ENCODE measurements at regions not wholly inside any gene's neighbourhood (a gene's known extent, or its start where the extent isn't known, plus 50 kb on each side); places are given as distances from the start of the nearest gene placed in this dataset.

- Histone ChIP-seq H3K27me3 (ENCODE audit: low read depth) (no peaks in the 10 kb centered on the region), H3K4me1 (peaks cover 12% of the 10 kb centered on the region), H3K27ac (no peak overlapping the region), H3K4me3 (no peak overlapping the region), H3K36me3 (no peaks in the 10 kb centered on the region), H3K9me3 (no peaks in the 10 kb centered on the region)
- DNase-seq (no peak), ATAC-seq (peak in 1 of 2 donors; percentile 28)
- TF ChIP-seq CTCF (IDR thresholded peaks at IDR 0.05): no peak
- intact Hi-C loops (cut with DNase I): no loop called here
Measured at GRCh38 chr15:96047255-96047931, 283.1 kb upstream of the NR2F2 start.

DNA sequence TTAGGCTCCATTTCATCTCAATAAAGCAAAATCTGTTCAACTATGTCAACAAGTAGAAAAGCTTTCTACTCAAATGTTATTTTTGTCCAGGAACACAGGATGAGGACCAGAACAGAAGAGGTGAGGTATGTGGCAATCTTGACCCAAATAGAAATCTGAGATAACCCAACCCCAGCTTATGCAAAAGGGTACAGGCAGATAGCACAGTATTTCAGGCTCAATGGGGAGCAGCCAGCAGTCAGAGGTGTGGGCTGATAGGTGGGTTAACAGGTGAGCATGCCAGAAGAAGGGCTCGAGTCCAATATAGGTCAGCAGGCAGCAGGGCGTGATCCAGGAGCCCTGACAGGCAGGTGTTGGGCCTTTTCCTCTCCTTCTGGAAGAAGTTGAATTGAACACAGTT is 281.2 kb upstream of the NR2F2 start:
- intact Hi-C loops (cut with DNase I): no loop called here
- TF ChIP-seq CTCF (IDR thresholded peaks at IDR 0.05): no peak
- peaks cover 8% of the 10 kb centered on the region for H3K27me3 ChIP-seq (ENCODE audit: low read depth)
- H3K27ac ChIP-seq: no peak overlapping the region
- no peaks in the 10 kb centered on the region for H3K9me3 ChIP-seq
- no peak overlapping the region for H3K4me3 ChIP-seq
- no peak for DNase-seq
- H3K36me3 ChIP-seq: no peaks in the 10 kb centered on the region
- no peak for ATAC-seq
- H3K4me1 ChIP-seq: peaks cover 27% of the 10 kb centered on the region

DNA sequence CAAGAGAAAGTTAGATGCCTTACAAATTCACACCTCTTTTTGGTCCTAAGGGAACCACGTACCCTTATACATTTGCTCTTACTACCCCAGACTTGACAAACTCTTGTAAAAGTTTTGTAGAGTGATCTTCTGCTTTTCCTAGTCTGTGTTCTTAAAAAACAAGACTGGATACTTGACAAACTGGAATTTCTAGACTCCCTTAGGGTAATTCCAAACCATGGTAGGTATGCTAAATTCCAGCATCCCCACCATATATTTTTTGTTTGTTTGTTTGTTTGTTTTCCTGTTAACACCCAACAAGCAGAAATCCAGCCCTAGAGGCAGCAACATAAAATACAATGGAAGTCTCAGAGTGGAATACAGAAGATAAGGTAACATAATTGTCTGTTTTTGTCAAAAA is 280.7 kb upstream of the NR2F2 start:
- no peak for TF ChIP-seq CTCF (IDR thresholded peaks at IDR 0.05)
- ATAC-seq (no peak), DNase-seq (no peak)
- no peak overlapping the region for H3K4me3 ChIP-seq
- intact Hi-C loops (cut with DNase I): no loop called here
- no peaks in the 10 kb centered on the region for H3K36me3 ChIP-seq
- peaks cover 27% of the 10 kb centered on the region for H3K4me1 ChIP-seq
- H3K27ac ChIP-seq: no peak overlapping the region
- H3K9me3 ChIP-seq: no peaks in the 10 kb centered on the region
- H3K27me3 ChIP-seq (ENCODE audit: low read depth): peaks cover 8% of the 10 kb centered on the region

GRCh38 chr15:96051598-96051997 is 278.9 kb upstream of the NR2F2 start:
- Histone ChIP-seq H3K27me3 (ENCODE audit: low read depth) (peaks cover 8% of the 10 kb centered on the region), H3K4me1 (peaks cover 27% of the 10 kb centered on the region), H3K27ac (no peak overlapping the region), H3K36me3 (no peaks in the 10 kb centered on the region), H3K4me3 (no peak overlapping the region), H3K9me3 (no peaks in the 10 kb centered on the region)
- no peak for DNase-seq
- intact Hi-C loops (cut with DNase I): no loop called here
- ATAC-seq: no peak
- TF ChIP-seq CTCF (IDR thresholded peaks at IDR 0.05): no peak

- DNase-seq: no peak
- H3K27ac ChIP-seq: peak overlapping the region; percentile 20
- intact Hi-C loops (cut with DNase I): no loop called here
Measured at GRCh38 chr15:96052154-96052553, 278.3 kb upstream of the NR2F2 start.

More at GRCh38 chr15:96052154-96052553, 278.3 kb upstream of the NR2F2 start:
- Histone ChIP-seq H3K9me3 (no peaks in the 10 kb centered on the region), H3K4me1 (peaks cover 27% of the 10 kb centered on the region), H3K36me3 (no peaks in the 10 kb centered on the region), H3K4me3 (no peak overlapping the region), H3K27me3 (ENCODE audit: low read depth) (peaks cover 8% of the 10 kb centered on the region)
- ATAC-seq: no peak
- TF ChIP-seq CTCF (IDR thresholded peaks at IDR 0.05): no peak

All from lower lobe of right lung (tissue), 2 donors.